Prostate gland (tissue), 2 donors: ENCODE measurements at regions not wholly inside any gene's neighbourhood (a gene's known extent, or its start where the extent isn't known, plus 50 kb on each side); places are given as distances from the start of the nearest gene placed in this dataset.

Experiments
- DNase-seq: peaks from one replicate; pipeline ENCODE4 v3.0.0-alpha.2; 2019; ENCODE audit warnings: low spot score
- H3K27ac ChIP-seq, 2 donors: fragments of 200-600 bp; sonication (generic); 2 replicates each; pipeline ENCODE4 v1.5.1; 2017 to 2019
- H3K27me3 ChIP-seq: fragments of 200-600 bp; sonication (generic); replicated peaks from 2 replicates; pipeline ENCODE4 v1.5.1; 2019; ENCODE audit not compliant: insufficient read depth
- H3K36me3 ChIP-seq, 2 donors: fragments of 200-600 bp; sonication (generic); 1 replicate in 1 of 2; 2 replicates in 1 of 2; pipeline versions ENCODE4 v1.5.1 to v1.8.1; 2017 to 2019
- H3K4me1 ChIP-seq: fragments of 200-600 bp; sonication (generic); replicated peaks from 2 replicates; pipeline ENCODE4 v1.5.1; 2019
- H3K4me3 ChIP-seq, 2 donors: fragments of 200-600 bp; sonication (generic); 2 replicates each; pipeline ENCODE4 v1.5.1; 2017 to 2019
- H3K9me3 ChIP-seq: fragments of 200-600 bp; sonication (generic); 2 replicates; pipeline ENCODE4 v1.5.1; 2017
- POLR2A ChIP-seq: fragments of 450-650 bp; IDR thresholded peaks from one replicate; pipeline ENCODE4 v1.6.1; 2016; ENCODE audit warnings: antibody characterized with exemption, mild to moderate bottlenecking
- POLR2AphosphoS5 ChIP-seq: sonication (generic); formaldehyde crosslinking; IDR thresholded peaks from one replicate; pipeline ENCODE4 v1.6.1; 2017; ENCODE audit warnings: antibody characterized with exemption
- WGBS: methylation state at CpG from one replicate; pipeline ENCODE4 v1.1.5; 2018; 5-methylcytosine and 5-hydroxymethylcytosine counted together
- intact Hi-C: fragments of 100-400 bp; cut with DNase I; formaldehyde crosslinking; loops from one replicate; pipeline ENCODE4 v1.14.2; 2022
- TF ChIP-seq, protein P1 (sequence below), 4 experiments: fragments of 200-600 bp in 2 of 4; fragments of 450-650 bp in 2 of 4; sonication (generic) in 2 of 4; IDR thresholded peaks; 1 replicate in 3 of 4; 2 replicates in 1 of 4; pipeline ENCODE4 v1.5.1; 2016 to 2019; ENCODE audit warnings: antibody characterized with exemption in 4 of 4, mild to moderate bottlenecking in 2 of 4, moderate library complexity in 2 of 4

DNA sequence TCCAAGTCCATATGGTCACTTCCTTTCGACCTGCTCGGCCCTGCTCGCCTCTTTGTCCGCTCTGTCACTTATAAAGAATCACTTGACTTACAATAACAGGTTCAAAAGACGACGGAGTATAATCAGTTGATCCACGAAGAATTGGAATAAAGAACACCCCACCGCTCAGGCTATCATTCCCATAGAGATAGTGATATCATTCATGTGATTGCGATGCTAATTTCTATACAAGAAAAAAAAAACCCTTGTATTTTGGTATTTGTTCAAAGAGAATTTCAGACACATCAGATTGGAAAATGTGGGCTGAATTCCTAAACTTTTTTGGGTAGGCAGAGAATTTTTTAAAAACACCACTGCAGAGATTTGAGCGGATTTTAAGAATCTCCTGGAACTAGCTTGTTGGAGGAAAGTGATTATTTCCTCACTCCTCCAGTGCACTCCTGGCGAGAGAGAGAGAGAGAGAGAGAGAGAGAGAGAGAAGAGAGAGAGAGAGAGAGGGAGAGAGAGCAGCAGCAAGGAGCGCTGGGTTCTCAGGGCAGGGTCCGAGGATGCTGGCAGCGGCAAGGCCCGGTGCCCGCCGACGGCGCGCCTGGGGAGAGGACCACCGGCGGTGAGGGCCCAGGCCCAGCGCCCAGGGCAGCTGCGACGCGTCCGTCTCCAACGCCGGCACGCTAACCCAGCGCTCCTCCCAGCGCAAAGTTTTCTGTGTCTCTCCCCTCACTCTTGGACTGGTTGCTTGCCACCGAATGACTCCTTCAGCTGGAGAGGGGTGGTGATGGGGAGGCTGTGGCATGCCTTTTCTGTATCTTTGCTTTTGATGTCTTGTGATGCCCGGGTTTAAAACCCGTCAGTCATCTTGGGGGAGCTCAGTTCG is 149.0 kb upstream of the ZNF536 start:
- intact Hi-C loops: loop anchor here (10.0 kb wide), 1 partner anchor 182 kb away; no protein-coding TSS in a partner anchor
- Histone ChIP-seq H3K27ac (no peak overlapping the region), H3K9me3 (no peaks in the 10 kb centered on the region), H3K36me3 (no peaks in the 10 kb centered on the region), H3K4me1 (peaks cover 11% of the 10 kb centered on the region), H3K27me3 (peaks cover 13% of the 10 kb centered on the region), H3K4me3 (no peak overlapping the region)
- 30% methylated on average over 36 of the region's 36 CpGs for WGBS
- no peak for DNase-seq
- TF ChIP-seq, protein P1, sequence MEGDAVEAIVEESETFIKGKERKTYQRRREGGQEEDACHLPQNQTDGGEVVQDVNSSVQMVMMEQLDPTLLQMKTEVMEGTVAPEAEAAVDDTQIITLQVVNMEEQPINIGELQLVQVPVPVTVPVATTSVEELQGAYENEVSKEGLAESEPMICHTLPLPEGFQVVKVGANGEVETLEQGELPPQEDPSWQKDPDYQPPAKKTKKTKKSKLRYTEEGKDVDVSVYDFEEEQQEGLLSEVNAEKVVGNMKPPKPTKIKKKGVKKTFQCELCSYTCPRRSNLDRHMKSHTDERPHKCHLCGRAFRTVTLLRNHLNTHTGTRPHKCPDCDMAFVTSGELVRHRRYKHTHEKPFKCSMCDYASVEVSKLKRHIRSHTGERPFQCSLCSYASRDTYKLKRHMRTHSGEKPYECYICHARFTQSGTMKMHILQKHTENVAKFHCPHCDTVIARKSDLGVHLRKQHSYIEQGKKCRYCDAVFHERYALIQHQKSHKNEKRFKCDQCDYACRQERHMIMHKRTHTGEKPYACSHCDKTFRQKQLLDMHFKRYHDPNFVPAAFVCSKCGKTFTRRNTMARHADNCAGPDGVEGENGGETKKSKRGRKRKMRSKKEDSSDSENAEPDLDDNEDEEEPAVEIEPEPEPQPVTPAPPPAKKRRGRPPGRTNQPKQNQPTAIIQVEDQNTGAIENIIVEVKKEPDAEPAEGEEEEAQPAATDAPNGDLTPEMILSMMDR (IDR thresholded peaks at IDR 0.05): peak in 1 of 4 experiments; percentile 25
- TF ChIP-seq POLR2AphosphoS5: no peak
- no peak for TF ChIP-seq POLR2A

DNA sequence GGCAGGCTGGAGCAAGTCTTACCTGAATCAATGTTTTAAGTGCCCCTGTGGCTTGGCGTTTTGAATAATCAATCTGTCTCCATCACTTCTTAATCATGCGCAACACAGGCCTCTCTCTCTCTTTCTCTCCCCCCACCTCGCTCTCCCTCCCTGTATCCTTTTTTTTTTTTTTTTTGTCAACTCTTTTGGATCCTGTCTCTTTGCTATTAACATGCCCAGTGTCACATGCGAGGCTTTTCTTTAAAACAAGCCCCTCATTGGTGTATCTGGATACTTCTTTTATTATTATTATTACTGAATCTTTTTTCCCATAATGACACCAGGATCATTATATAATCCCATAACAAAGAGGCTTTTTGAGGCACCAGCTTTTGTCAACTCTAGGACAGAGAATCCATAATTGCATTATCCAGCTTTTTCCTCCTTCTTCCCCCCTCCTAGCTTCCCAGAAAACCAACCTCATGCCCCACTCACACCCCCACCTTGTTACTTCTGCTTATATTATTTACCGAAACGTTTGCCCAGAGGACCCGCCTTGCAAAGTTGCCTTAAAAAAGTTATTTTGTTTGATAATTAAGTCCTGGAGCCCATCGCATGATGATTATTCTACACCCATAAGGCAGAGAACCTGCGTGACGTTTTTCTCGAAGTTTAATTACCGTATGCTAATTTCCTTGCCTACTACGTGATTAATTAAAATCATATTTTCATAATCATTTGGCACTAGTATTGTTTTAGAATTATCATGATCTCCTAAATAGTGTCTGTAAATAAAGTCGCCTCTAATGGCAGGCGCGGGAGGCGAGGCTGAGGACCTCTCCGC is 148.1 kb upstream of the ZNF536 start:
- TF ChIP-seq, protein P1 (IDR thresholded peaks at IDR 0.05): no peak
- TF ChIP-seq POLR2A (no peak), POLR2AphosphoS5 (no peak)
- intact Hi-C loops: loop anchor here (10.0 kb wide), 1 partner anchor 181 kb away; no protein-coding TSS in a partner anchor
- no peak for DNase-seq
- 46% methylated on average over 18 of the region's 18 CpGs for WGBS
- no peak overlapping the region for H3K27ac ChIP-seq
- no peaks in the 10 kb centered on the region for H3K36me3 ChIP-seq
- peaks cover 13% of the 10 kb centered on the region for H3K27me3 ChIP-seq
- no peaks in the 10 kb centered on the region for H3K9me3 ChIP-seq
- H3K4me1 ChIP-seq: peaks cover 11% of the 10 kb centered on the region
- no peak overlapping the region for H3K4me3 ChIP-seq

- TF ChIP-seq POLR2AphosphoS5 (no peak), POLR2A (no peak)
- TF ChIP-seq, protein P1 (IDR thresholded peaks at IDR 0.05): no peak
- Histone ChIP-seq H3K9me3 (no peaks in the 10 kb centered on the region), H3K4me3 (peak overlapping the region; percentile 45 to 52), H3K4me1 (peaks cover 11% of the 10 kb centered on the region), H3K27ac (no peak overlapping the region), H3K36me3 (no peaks in the 10 kb centered on the region), H3K27me3 (peaks cover 13% of the 10 kb centered on the region)
- DNase-seq: no peak
- 5% methylated on average over 43 of the region's 43 CpGs for WGBS
- intact Hi-C loops: loop anchor here (10.0 kb wide), 1 partner anchor 180 kb away; no protein-coding TSS in a partner anchor
Measured at GRCh38 chr19:30224689-30225606, 147.2 kb upstream of the ZNF536 start.

DNA sequence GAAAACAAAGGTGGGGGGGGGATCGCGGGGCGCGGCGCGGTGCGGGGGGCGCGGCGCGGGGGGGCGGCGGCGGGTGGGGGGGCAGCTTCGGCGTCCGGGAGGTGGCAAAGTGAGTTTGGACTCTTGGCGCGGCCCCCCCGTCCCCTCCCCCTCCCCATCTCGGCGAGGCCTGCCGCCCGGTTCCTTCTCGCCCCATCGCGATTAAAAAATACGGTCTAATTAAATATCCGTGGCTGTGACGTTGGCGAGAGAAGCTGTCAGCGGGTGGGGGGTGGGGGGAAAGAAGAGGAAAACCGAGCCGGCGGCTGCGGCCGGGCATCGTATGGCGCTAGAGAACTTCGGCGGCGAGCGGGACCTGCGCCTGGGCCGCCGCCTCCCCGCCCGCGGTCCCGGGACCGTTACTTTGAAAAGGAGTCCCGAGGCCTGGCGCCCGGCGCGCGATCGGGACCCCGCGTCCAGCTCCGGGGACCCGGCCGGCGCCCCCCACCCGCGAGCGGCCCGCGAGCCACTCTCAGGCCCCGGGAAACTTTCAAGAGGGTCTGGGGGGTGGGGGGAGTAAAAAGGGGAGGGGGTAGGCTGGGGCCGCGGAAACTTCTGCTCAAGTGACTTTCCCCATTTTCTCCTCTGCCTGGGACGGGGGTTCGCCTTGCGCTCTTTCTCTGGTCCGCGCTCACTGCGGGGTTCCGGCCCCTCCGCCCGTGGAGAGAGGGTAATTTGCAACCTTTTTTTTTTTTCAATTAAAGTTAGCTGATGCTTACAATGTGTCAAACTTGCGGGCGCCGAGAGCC is 146.3 kb upstream of the ZNF536 start:
- WGBS: 2% methylated on average over 83 of the region's 84 CpGs
- Histone ChIP-seq H3K4me1 (peaks cover 11% of the 10 kb centered on the region), H3K36me3 (no peaks in the 10 kb centered on the region), H3K27me3 (peaks cover 13% of the 10 kb centered on the region), H3K27ac (peak overlapping the region in 1 of 2 donors; percentile 11), H3K4me3 (peak overlapping the region; percentile 45 to 52), H3K9me3 (no peaks in the 10 kb centered on the region)
- intact Hi-C loops: loop anchor here (2.0 to 10.0 kb wide), 2 partner anchors 179 to 421 kb away; no protein-coding TSS in a partner anchor
- TF ChIP-seq POLR2A (no peak), POLR2AphosphoS5 (no peak)
- TF ChIP-seq, protein P1 (IDR thresholded peaks at IDR 0.05): no peak
- no peak for DNase-seq
